ENCODE measurements at regions not wholly inside any gene's neighbourhood (a gene's known extent, or its start where the extent isn't known, plus 50 kb on each side); places are given as distances from the start of the nearest gene placed in this dataset.
"Not testable (repeated sequence)": the region's sequence is repeated elsewhere in the genome, so short reads cannot be mapped to it uniquely, and the experiment has no call there.

GRCh38 chr9:31314241-31314640, 1070.2 kb upstream of the ACO1 start:
- no peak for DNase-seq
- Histone ChIP-seq H3K4me3 (ENCODE audit: low read depth, low read length) (no peak overlapping the region), H3K36me3 (no peaks in the 10 kb centered on the region), H3K4me1 (no peaks in the 10 kb centered on the region), H3K27me3 (no peaks in the 10 kb centered on the region), H3K9me3 (no peaks in the 10 kb centered on the region)
- no peak for TF ChIP-seq CTCF (IDR thresholded peaks at IDR 0.05; ENCODE audit: low read depth, low read length)

- Histone ChIP-seq H3K9me3 (no peaks in the 10 kb centered on the region), H3K36me3 (no peaks in the 10 kb centered on the region), H3K4me3 (ENCODE audit: low read depth, low read length) (no peak overlapping the region), H3K4me1 (no peaks in the 10 kb centered on the region), H3K27me3 (no peaks in the 10 kb centered on the region)
- DNase-seq = no peak
- TF ChIP-seq CTCF (IDR thresholded peaks at IDR 0.05; ENCODE audit: low read depth, low read length) = no peak
Observed at GRCh38 chr9:31320494-31320893, 1063.9 kb upstream of the ACO1 start.

- no peak for DNase-seq
- H3K27me3 ChIP-seq = no peaks in the 10 kb centered on the region
- no peaks in the 10 kb centered on the region for H3K9me3 ChIP-seq
- H3K36me3 ChIP-seq = no peaks in the 10 kb centered on the region
- H3K4me1 ChIP-seq = no peaks in the 10 kb centered on the region
- no peak for TF ChIP-seq CTCF (IDR thresholded peaks at IDR 0.05; ENCODE audit: low read depth, low read length)
- H3K4me3 ChIP-seq (ENCODE audit: low read depth, low read length) = no peak overlapping the region
Observed at GRCh38 chr9:31321256-31321655, 1063.2 kb upstream of the ACO1 start.

- Histone ChIP-seq H3K9me3 (no peaks in the 10 kb centered on the region), H3K27me3 (no peaks in the 10 kb centered on the region), H3K36me3 (no peaks in the 10 kb centered on the region), H3K4me1 (no peaks in the 10 kb centered on the region), H3K4me3 (ENCODE audit: low read depth, low read length) (no peak overlapping the region)
- no peak for TF ChIP-seq CTCF (IDR thresholded peaks at IDR 0.05; ENCODE audit: low read depth, low read length)
- DNase-seq = no peak
Observed at GRCh38 chr9:31321686-31322085, 1062.8 kb upstream of the ACO1 start.

- no peak for DNase-seq
- TF ChIP-seq CTCF (IDR thresholded peaks at IDR 0.05; ENCODE audit: low read depth, low read length) = no peak
Observed at GRCh38 chr9:31323726-31324444, 1060.6 kb upstream of the ACO1 start.

GRCh38 chr9:31325778-31326177, 1058.7 kb upstream of the ACO1 start:
- TF ChIP-seq CTCF (IDR thresholded peaks at IDR 0.05; ENCODE audit: low read depth, low read length) = no peak
- no peak for DNase-seq

More at GRCh38 chr9:31323726-31324444, 1060.6 kb upstream of the ACO1 start:
- Histone ChIP-seq H3K9me3 (no peaks in the 10 kb centered on the region), H3K36me3 (no peaks in the 10 kb centered on the region), H3K27me3 (no peaks in the 10 kb centered on the region), H3K4me1 (no peaks in the 10 kb centered on the region), H3K4me3 (ENCODE audit: low read depth, low read length) (no peak overlapping the region)

GRCh38 chr9:31326883-31327282, 1057.6 kb upstream of the ACO1 start:
- not testable (repeated sequence) for H3K9me3 ChIP-seq; H3K4me1 ChIP-seq; H3K27me3 ChIP-seq; H3K4me3 ChIP-seq (ENCODE audit: low read depth, low read length); H3K36me3 ChIP-seq; DNase-seq

More at GRCh38 chr9:31325778-31326177, 1058.7 kb upstream of the ACO1 start:
- Histone ChIP-seq H3K4me3 (ENCODE audit: low read depth, low read length) (no peak overlapping the region), H3K9me3 (no peaks in the 10 kb centered on the region), H3K4me1 (no peaks in the 10 kb centered on the region), H3K36me3 (no peaks in the 10 kb centered on the region), H3K27me3 (no peaks in the 10 kb centered on the region)
